Fibroblast of upper back skin (primary cell): ENCODE measurements at regions not wholly inside any gene's neighbourhood (a gene's known extent, or its start where the extent isn't known, plus 50 kb on each side); places are given as distances from the start of the nearest gene placed in this dataset.

Experiments
- DNase-seq: peaks from one replicate; pipeline ENCODE4 v3.0.0-alpha.2; 2013

GRCh38 chr4:117447925-117448324 is 362.5 kb upstream of the TRAM1L1 start:
- DNase-seq: no peak

- DNase-seq: no peak
These were observed 369.7 kb upstream of the TRAM1L1 start for GRCh38 chr4:117455088-117455487.

GRCh38 chr4:117466388-117466787 is 381.0 kb upstream of the TRAM1L1 start:
- DNase-seq: no peak

- no peak for DNase-seq
These were observed 382.0 kb upstream of the TRAM1L1 start for GRCh38 chr4:117467404-117467803.

GRCh38 chr4:117474987-117475386 is 389.6 kb upstream of the TRAM1L1 start:
- DNase-seq: no peak

- DNase-seq: no peak
These were observed 392.5 kb upstream of the TRAM1L1 start for GRCh38 chr4:117477925-117478324.

- DNase-seq: no peak
These were observed 393.3 kb upstream of the TRAM1L1 start for GRCh38 chr4:117478702-117479101.

GRCh38 chr4:117479673-117480072 is 394.3 kb upstream of the TRAM1L1 start:
- DNase-seq: no peak

GRCh38 chr4:117481742-117482141 is 396.4 kb upstream of the TRAM1L1 start:
- peak; percentile 78 for DNase-seq

GRCh38 chr4:117488692-117489091 is 403.3 kb upstream of the TRAM1L1 start:
- DNase-seq: no peak

GRCh38 chr4:117489107-117489506 is 403.7 kb upstream of the TRAM1L1 start:
- DNase-seq: no peak

- no peak for DNase-seq
These were observed 406.1 kb upstream of the TRAM1L1 start for GRCh38 chr4:117491516-117491915.

GRCh38 chr4:117495802-117496201 is 410.4 kb upstream of the TRAM1L1 start:
- no peak for DNase-seq

GRCh38 chr4:117512414-117512813 is 427.0 kb upstream of the TRAM1L1 start:
- DNase-seq: no peak

- no peak for DNase-seq
These were observed 429.2 kb upstream of the TRAM1L1 start for GRCh38 chr4:117514391-117515175.

- DNase-seq: no peak
These were observed 430.5 kb upstream of the TRAM1L1 start for GRCh38 chr4:117515921-117516320.

GRCh38 chr4:117527601-117528000 is 442.2 kb upstream of the TRAM1L1 start:
- DNase-seq: no peak

GRCh38 chr4:117529401-117529800 is 444.0 kb upstream of the TRAM1L1 start:
- DNase-seq: no peak

GRCh38 chr4:117533501-117533900 is 448.1 kb upstream of the TRAM1L1 start:
- DNase-seq: no peak

GRCh38 chr4:117545039-117545438 is 459.7 kb upstream of the TRAM1L1 start:
- DNase-seq: no peak

- DNase-seq: no peak
These were observed 464.1 kb upstream of the TRAM1L1 start for GRCh38 chr4:117549524-117549923.

- no peak for DNase-seq
These were observed 464.7 kb upstream of the TRAM1L1 start for GRCh38 chr4:117550085-117550484.

GRCh38 chr4:117560329-117560728 is 474.0 kb upstream of the NDST3 start:
- peak; percentile 40 for DNase-seq

- DNase-seq: no peak
These were observed 460.2 kb upstream of the NDST3 start for GRCh38 chr4:117574085-117574484.

- no peak for DNase-seq
These were observed 458.4 kb upstream of the NDST3 start for GRCh38 chr4:117575850-117576249.
